CD4-positive, alpha-beta T cell (primary cell): ENCODE measurements at regions not wholly inside any gene's neighbourhood (a gene's known extent, or its start where the extent isn't known, plus 50 kb on each side); places are given as distances from the start of the nearest gene placed in this dataset.

Experiments used
- ATAC-seq: fragments of 200-7000 bp; cut with Tn5 transposase; one replicate; pipeline ENCODE4 v1.10.0; 2022; ENCODE audit warnings: mild to moderate bottlenecking; ENCODE audit not compliant: poor library complexity
- CTCF ChIA-PET: fragments of 350-600 bp; sonication (Branson Sonifier 250); formaldehyde crosslinking; loops from one replicate; lab custom pipeline; 2021; ENCODE audit warnings: antibody characterized with exemption, inconsistent platforms; lab: Charles Lee
- POLR2A ChIA-PET: fragments of 350-600 bp; sonication (Branson Sonifier 250); formaldehyde crosslinking; loops from one replicate; lab custom pipeline; 2021; ENCODE audit warnings: antibody characterized with exemption, inconsistent platforms; lab: Charles Lee
- DNase-seq, 14 experiments: peaks; one replicate each; pipeline ENCODE4 v3.0.0-alpha.2; 2013 to 2020; ENCODE audit warnings: mixed read lengths in 2 of 14
- H3K27ac ChIP-seq, 2 donors: one replicate each; pipeline versions ENCODE4 v1.5.1 to v1.7.0; 2013; ENCODE audit warnings: low read length in 2 of 2, low read depth in 1 of 2, mild to moderate bottlenecking in 1 of 2
- H3K27me3 ChIP-seq, 2 experiments: 1 replicate in 1 of 2; 2 replicates in 1 of 2; pipeline versions ENCODE4 v1.6.1 to v1.7.0; 2013; ENCODE audit warnings: low read length in 2 of 2, control low read depth in 1 of 2, mild to moderate bottlenecking in 1 of 2, moderate library complexity in 1 of 2; ENCODE audit not compliant: insufficient read depth in 2 of 2, control insufficient read depth in 1 of 2
- H3K36me3 ChIP-seq: one replicate; pipeline ENCODE4 v1.6.1; 2013; ENCODE audit warnings: low read length, control low read depth; ENCODE audit not compliant: insufficient read depth
- H3K4me1 ChIP-seq: one replicate; pipeline ENCODE4 v1.6.1; 2013; ENCODE audit warnings: low read length, control low read depth; ENCODE audit not compliant: insufficient read depth
- H3K4me3 ChIP-seq: one replicate; pipeline ENCODE4 v1.5.1; 2013; ENCODE audit warnings: mild to moderate bottlenecking, low read length, moderate library complexity
- H3K9me3 ChIP-seq, 2 experiments: 1 replicate in 1 of 2; 2 replicates in 1 of 2; pipeline versions ENCODE4 v1.6.1 to v1.7.0; 2013; ENCODE audit warnings: low read length in 2 of 2, mild to moderate bottlenecking in 2 of 2, control low read depth in 1 of 2, moderate library complexity in 1 of 2; ENCODE audit not compliant: control insufficient read depth in 1 of 2, insufficient read depth in 1 of 2
- H3K27ac Mint-ChIP-seq: one replicate; pipeline ENCODE4 v1.8.0; 2020; ENCODE audit warnings: mixed read lengths
- H3K27me3 Mint-ChIP-seq: one replicate; pipeline ENCODE4 v1.8.0; 2021; ENCODE audit warnings: mixed read lengths
- H3K36me3 Mint-ChIP-seq: one replicate; pipeline ENCODE4 v1.8.0; 2021; ENCODE audit warnings: low read depth, mixed read lengths
- H3K4me1 Mint-ChIP-seq: one replicate; pipeline ENCODE4 v1.8.0; 2021; ENCODE audit warnings: low read depth, mixed read lengths
- H3K4me3 Mint-ChIP-seq: one replicate; pipeline ENCODE4 v1.8.0; 2020; ENCODE audit warnings: mild to moderate bottlenecking, mixed read lengths
- H3K9me3 Mint-ChIP-seq: one replicate; pipeline ENCODE4 v1.8.0; 2020; ENCODE audit warnings: mixed read lengths
- CTCF ChIP-seq: fragments of 200-600 bp; IDR thresholded peaks from one replicate; pipeline ENCODE4 v1.8.0; 2022; ENCODE audit warnings: antibody characterized with exemption, mild to moderate bottlenecking
- intact Hi-C, 2 experiments: fragments of 100-400 bp; cut with DNase I in 1 of 2; cut with micrococcal nuclease in 1 of 2; formaldehyde crosslinking; loops; one replicate each; pipeline versions ENCODE4 v1.15.1 to v1.9.0; 2023 to 2025; cut with DNase I, micrococcal nuclease

- POLR2A ChIA-PET, result no interaction called here
- H3K4me3 ChIP-seq, result no peak overlapping the region
- no peaks in the 10 kb centered on the region for H3K4me1 ChIP-seq
- DNase-seq (no peak), ATAC-seq (no peak)
- no peaks in the 10 kb centered on the region for H3K9me3 ChIP-seq
- no peak overlapping the region for H3K27ac Mint-ChIP-seq
- no peak overlapping the region for H3K4me3 Mint-ChIP-seq
- CTCF ChIA-PET, result no interaction called here
- peaks cover 6% of the 10 kb centered on the region for H3K27me3 Mint-ChIP-seq
- no peaks in the 10 kb centered on the region for H3K36me3 ChIP-seq
- H3K4me1 Mint-ChIP-seq, result no peaks in the 10 kb centered on the region
- TF ChIP-seq CTCF, result no peak
- H3K36me3 Mint-ChIP-seq, result no peaks in the 10 kb centered on the region
- peaks cover 0 to 5% of the 10 kb centered on the region in 2 experiments for H3K27me3 ChIP-seq
- no peak overlapping the region for H3K27ac ChIP-seq
- H3K9me3 Mint-ChIP-seq, result peaks cover 2% of the 10 kb centered on the region
- intact Hi-C loops, result no loop called here
Observed at GRCh38 chr3:72041511-72041910, 256.6 kb upstream of the PROK2 start.

GRCh38 chr3:72041076-72041475 lies 256.1 kb upstream of the PROK2 start:
- intact Hi-C loops, result no loop called here
- DNase-seq, result no peak

GRCh38 chr3:72039677-72040076 lies 254.7 kb upstream of the PROK2 start:
- peaks cover 0 to 5% of the 10 kb centered on the region in 2 experiments for H3K27me3 ChIP-seq
- H3K27ac ChIP-seq, result no peak overlapping the region
- no peak for ATAC-seq
- no peak for DNase-seq
- no peaks in the 10 kb centered on the region for H3K4me1 ChIP-seq
- Mint-ChIP-seq H3K27me3 (peaks cover 6% of the 10 kb centered on the region), H3K4me1 (no peaks in the 10 kb centered on the region), H3K27ac (no peak overlapping the region), H3K4me3 (no peak overlapping the region), H3K36me3 (no peaks in the 10 kb centered on the region), H3K9me3 (peaks cover 2% of the 10 kb centered on the region)
- peaks cover 0 to 6% of the 10 kb centered on the region in 2 experiments for H3K9me3 ChIP-seq
- H3K4me3 ChIP-seq, result no peak overlapping the region
- intact Hi-C loops, result no loop called here
- ChIA-PET POLR2A (no interaction called here), CTCF (interaction anchor here (0.7 kb wide), 1 partner anchor 10 kb away, joined by 3 read pairs; no protein-coding TSS in a partner anchor)
- TF ChIP-seq CTCF, result no peak
- no peaks in the 10 kb centered on the region for H3K36me3 ChIP-seq

More at GRCh38 chr3:72041076-72041475, 256.1 kb upstream of the PROK2 start:
- Histone ChIP-seq H3K9me3 (no peaks in the 10 kb centered on the region), H3K4me3 (no peak overlapping the region), H3K27me3 (peaks cover 0 to 5% of the 10 kb centered on the region in 2 experiments), H3K27ac (no peak overlapping the region), H3K4me1 (no peaks in the 10 kb centered on the region), H3K36me3 (no peaks in the 10 kb centered on the region)
- ChIA-PET POLR2A (no interaction called here), CTCF (interaction anchor here (0.5 kb wide), 1 partner anchor 484 kb away, joined by 3 read pairs; no protein-coding TSS in a partner anchor)
- Mint-ChIP-seq H3K4me1 (no peaks in the 10 kb centered on the region), H3K36me3 (no peaks in the 10 kb centered on the region), H3K27ac (no peak overlapping the region), H3K27me3 (peaks cover 6% of the 10 kb centered on the region), H3K9me3 (peaks cover 2% of the 10 kb centered on the region), H3K4me3 (no peak overlapping the region)
- no peak for ATAC-seq
- TF ChIP-seq CTCF, result no peak
